Panc1 (cell line): ENCODE measurements at regions not wholly inside any gene's neighbourhood (a gene's known extent, or its start where the extent isn't known, plus 50 kb on each side); places are given as distances from the start of the nearest gene placed in this dataset.

Experiments
- TF ChIP-seq, protein P1 (sequence below): fragments of 450-650 bp; IDR thresholded peaks from 2 replicates; pipeline ENCODE4 v1.5.1; 2017; ENCODE audit warnings: mild to moderate bottlenecking
- TF ChIP-seq, protein P2 (sequence below), 2 experiments: IDR thresholded peaks; 2 replicates each; pipeline ENCODE4 v1.6.1; 2011 to 2012; ENCODE audit warnings: low read depth in 2 of 2, control low read depth in 1 of 2, low read length in 1 of 2, mild to moderate bottlenecking in 1 of 2, moderate library complexity in 1 of 2; ENCODE audit not compliant: insufficient read depth in 1 of 2

DNA sequence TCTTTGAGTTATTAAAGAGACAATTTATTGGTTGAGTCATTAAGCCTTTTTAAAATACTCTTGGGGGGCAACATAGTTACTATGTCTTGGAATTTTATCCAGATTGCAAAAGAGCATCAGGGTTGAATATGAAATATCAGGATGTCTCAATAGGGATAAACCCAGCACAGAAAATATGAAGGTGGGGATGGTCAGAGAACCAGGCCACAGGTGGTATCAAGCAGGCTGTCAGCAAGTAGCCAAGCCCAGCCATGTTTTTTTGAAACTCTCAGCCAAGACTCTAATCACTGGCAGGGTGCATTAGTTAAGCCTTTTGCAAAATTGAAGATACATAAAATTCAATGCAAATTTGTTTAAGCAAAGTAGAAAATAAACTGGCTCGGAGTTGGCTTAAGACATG, 468.9 kb downstream of the DTWD2 start:
- TF ChIP-seq, protein P1, sequence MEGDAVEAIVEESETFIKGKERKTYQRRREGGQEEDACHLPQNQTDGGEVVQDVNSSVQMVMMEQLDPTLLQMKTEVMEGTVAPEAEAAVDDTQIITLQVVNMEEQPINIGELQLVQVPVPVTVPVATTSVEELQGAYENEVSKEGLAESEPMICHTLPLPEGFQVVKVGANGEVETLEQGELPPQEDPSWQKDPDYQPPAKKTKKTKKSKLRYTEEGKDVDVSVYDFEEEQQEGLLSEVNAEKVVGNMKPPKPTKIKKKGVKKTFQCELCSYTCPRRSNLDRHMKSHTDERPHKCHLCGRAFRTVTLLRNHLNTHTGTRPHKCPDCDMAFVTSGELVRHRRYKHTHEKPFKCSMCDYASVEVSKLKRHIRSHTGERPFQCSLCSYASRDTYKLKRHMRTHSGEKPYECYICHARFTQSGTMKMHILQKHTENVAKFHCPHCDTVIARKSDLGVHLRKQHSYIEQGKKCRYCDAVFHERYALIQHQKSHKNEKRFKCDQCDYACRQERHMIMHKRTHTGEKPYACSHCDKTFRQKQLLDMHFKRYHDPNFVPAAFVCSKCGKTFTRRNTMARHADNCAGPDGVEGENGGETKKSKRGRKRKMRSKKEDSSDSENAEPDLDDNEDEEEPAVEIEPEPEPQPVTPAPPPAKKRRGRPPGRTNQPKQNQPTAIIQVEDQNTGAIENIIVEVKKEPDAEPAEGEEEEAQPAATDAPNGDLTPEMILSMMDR, result no peak
- TF ChIP-seq, protein P2, sequence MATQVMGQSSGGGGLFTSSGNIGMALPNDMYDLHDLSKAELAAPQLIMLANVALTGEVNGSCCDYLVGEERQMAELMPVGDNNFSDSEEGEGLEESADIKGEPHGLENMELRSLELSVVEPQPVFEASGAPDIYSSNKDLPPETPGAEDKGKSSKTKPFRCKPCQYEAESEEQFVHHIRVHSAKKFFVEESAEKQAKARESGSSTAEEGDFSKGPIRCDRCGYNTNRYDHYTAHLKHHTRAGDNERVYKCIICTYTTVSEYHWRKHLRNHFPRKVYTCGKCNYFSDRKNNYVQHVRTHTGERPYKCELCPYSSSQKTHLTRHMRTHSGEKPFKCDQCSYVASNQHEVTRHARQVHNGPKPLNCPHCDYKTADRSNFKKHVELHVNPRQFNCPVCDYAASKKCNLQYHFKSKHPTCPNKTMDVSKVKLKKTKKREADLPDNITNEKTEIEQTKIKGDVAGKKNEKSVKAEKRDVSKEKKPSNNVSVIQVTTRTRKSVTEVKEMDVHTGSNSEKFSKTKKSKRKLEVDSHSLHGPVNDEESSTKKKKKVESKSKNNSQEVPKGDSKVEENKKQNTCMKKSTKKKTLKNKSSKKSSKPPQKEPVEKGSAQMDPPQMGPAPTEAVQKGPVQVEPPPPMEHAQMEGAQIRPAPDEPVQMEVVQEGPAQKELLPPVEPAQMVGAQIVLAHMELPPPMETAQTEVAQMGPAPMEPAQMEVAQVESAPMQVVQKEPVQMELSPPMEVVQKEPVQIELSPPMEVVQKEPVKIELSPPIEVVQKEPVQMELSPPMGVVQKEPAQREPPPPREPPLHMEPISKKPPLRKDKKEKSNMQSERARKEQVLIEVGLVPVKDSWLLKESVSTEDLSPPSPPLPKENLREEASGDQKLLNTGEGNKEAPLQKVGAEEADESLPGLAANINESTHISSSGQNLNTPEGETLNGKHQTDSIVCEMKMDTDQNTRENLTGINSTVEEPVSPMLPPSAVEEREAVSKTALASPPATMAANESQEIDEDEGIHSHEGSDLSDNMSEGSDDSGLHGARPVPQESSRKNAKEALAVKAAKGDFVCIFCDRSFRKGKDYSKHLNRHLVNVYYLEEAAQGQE (IDR thresholded peaks at IDR 0.05; ENCODE audit: insufficient read depth in 1 of 2, low read depth in 2 of 2, low read length in 1 of 2), result no peak
